GM19452 (cell line): ENCODE measurements at regions not wholly inside any gene's neighbourhood (a gene's known extent, or its start where the extent isn't known, plus 50 kb on each side); places are given as distances from the start of the nearest gene placed in this dataset.
"Not testable (repeated sequence)": the region's sequence is repeated elsewhere in the genome, so short reads cannot be mapped to it uniquely, and the experiment has no call there.

ENCODE experiments used
- ATAC-seq: cut with Tn5 transposase; IDR thresholded peaks from one replicate; pipeline ENCODE4 v1.9.1; 2021; ENCODE audit not compliant: unreplicated experiment

GRCh38 chr1:65527190-65527589, 106.7 kb downstream of the LEPR start:
- no peak for ATAC-seq

GRCh38 chr1:65527707-65528503, 107.4 kb downstream of the LEPR start:
- ATAC-seq, result no peak

GRCh38 chr1:65531972-65532570, 111.6 kb downstream of the LEPR start:
- no peak for ATAC-seq

GRCh38 chr1:65535981-65536380, 115.5 kb downstream of the LEPR start:
- ATAC-seq, result no peak

- ATAC-seq, result no peak
These were observed 117.6 kb downstream of the LEPR start for GRCh38 chr1:65538086-65538485.

GRCh38 chr1:65538664-65539063, 118.2 kb downstream of the LEPR start:
- no peak for ATAC-seq

- ATAC-seq, result no peak
These were observed 119.0 kb downstream of the LEPR start for GRCh38 chr1:65539266-65540131.

GRCh38 chr1:65541161-65541560, 120.7 kb downstream of the LEPR start:
- no peak for ATAC-seq

GRCh38 chr1:65541865-65542264, 121.4 kb downstream of the LEPR start:
- no peak for ATAC-seq

- not testable (repeated sequence) for ATAC-seq
These were observed 122.1 kb downstream of the LEPR start for GRCh38 chr1:65542592-65542991.

GRCh38 chr1:65550306-65551010, 130.0 kb downstream of the LEPR start:
- not testable (repeated sequence) for ATAC-seq

- ATAC-seq, result not testable (repeated sequence)
These were observed 132.0 kb downstream of the LEPR start for GRCh38 chr1:65552484-65552883.

- ATAC-seq, result not testable (repeated sequence)
These were observed 133.8 kb downstream of the LEPR start for GRCh38 chr1:65554086-65554764.

- ATAC-seq, result no peak
These were observed 134.4 kb downstream of the LEPR start for GRCh38 chr1:65554829-65555228.

GRCh38 chr1:65558215-65558614, 137.7 kb downstream of the LEPR start:
- ATAC-seq, result no peak

GRCh38 chr1:65564493-65564892, 144.0 kb downstream of the LEPR start:
- ATAC-seq, result no peak

- no peak for ATAC-seq
These were observed 147.8 kb downstream of the LEPR start for GRCh38 chr1:65568285-65568684.

GRCh38 chr1:65572701-65573421, 152.4 kb downstream of the LEPR start:
- ATAC-seq, result no peak

- ATAC-seq, result no peak
These were observed 156.8 kb downstream of the LEPR start for GRCh38 chr1:65577278-65577677.

GRCh38 chr1:65577982-65578381, 157.5 kb downstream of the LEPR start:
- ATAC-seq, result not testable (repeated sequence)
